Hematopoietic multipotent progenitor cell treated with erythropoietin and hydrocortisone succinate and interleukin-3 and kit ligand, for 4 days (in vitro differentiated cells): ENCODE measurements at regions not wholly inside any gene's neighbourhood (a gene's known extent, or its start where the extent isn't known, plus 50 kb on each side); places are given as distances from the start of the nearest gene placed in this dataset.

Experiments
- DNase-seq: peaks from one replicate; pipeline ENCODE4 v3.0.0-alpha.2; 2015

GRCh38 chr4:77375866-77376607, 219.0 kb downstream of the CCNG2 start:
- no peak for DNase-seq

GRCh38 chr4:77376788-77377460, 219.9 kb downstream of the CCNG2 start:
- DNase-seq, result no peak

GRCh38 chr4:77384094-77384493, 221.5 kb upstream of the CXCL13 start:
- no peak for DNase-seq

GRCh38 chr4:77385124-77385969, 220.3 kb upstream of the CXCL13 start:
- peak; percentile 73 for DNase-seq

GRCh38 chr4:77393996-77394395, 211.6 kb upstream of the CXCL13 start:
- DNase-seq, result no peak

GRCh38 chr4:77395481-77395880, 210.1 kb upstream of the CXCL13 start:
- no peak for DNase-seq

- DNase-seq, result no peak
Observed at GRCh38 chr4:77398256-77398655, 207.4 kb upstream of the CXCL13 start.

- no peak for DNase-seq
Observed at GRCh38 chr4:77399831-77400230, 205.8 kb upstream of the CXCL13 start.

GRCh38 chr4:77413766-77414165, 191.9 kb upstream of the CXCL13 start:
- DNase-seq, result no peak

- DNase-seq, result peak; percentile 21
Observed at GRCh38 chr4:77415689-77416088, 189.9 kb upstream of the CXCL13 start.

- DNase-seq, result peak; percentile 65
Observed at GRCh38 chr4:77418333-77418732, 187.3 kb upstream of the CXCL13 start.

- peak; percentile 7 for DNase-seq
Observed at GRCh38 chr4:77430847-77431246, 174.8 kb upstream of the CXCL13 start.

- DNase-seq, result no peak
Observed at GRCh38 chr4:77431546-77431945, 174.1 kb upstream of the CXCL13 start.

- peak; percentile 46 for DNase-seq
Observed at GRCh38 chr4:77432717-77433417, 172.8 kb upstream of the CXCL13 start.

- DNase-seq, result peak; percentile 82
Observed at GRCh38 chr4:77433418-77433733, 172.2 kb upstream of the CXCL13 start.

- DNase-seq, result peak; percentile 11
Observed at GRCh38 chr4:77434299-77435092, 171.1 kb upstream of the CXCL13 start.

- DNase-seq, result no peak
Observed at GRCh38 chr4:77437079-77437478, 168.5 kb upstream of the CXCL13 start.

- no peak for DNase-seq
Observed at GRCh38 chr4:77438549-77438948, 167.1 kb upstream of the CXCL13 start.

- DNase-seq, result no peak
Observed at GRCh38 chr4:77443941-77444340, 161.7 kb upstream of the CXCL13 start.

GRCh38 chr4:77445823-77446222, 159.8 kb upstream of the CXCL13 start:
- DNase-seq, result no peak

- DNase-seq, result no peak
Observed at GRCh38 chr4:77446601-77447000, 159.0 kb upstream of the CXCL13 start.

GRCh38 chr4:77449171-77449570, 156.4 kb upstream of the CXCL13 start:
- DNase-seq, result no peak
